Transverse colon (tissue), 4 donors: ENCODE measurements at regions not wholly inside any gene's neighbourhood (a gene's known extent, or its start where the extent isn't known, plus 50 kb on each side); places are given as distances from the start of the nearest gene placed in this dataset.

Experiments used
- DNase-seq: peaks from one replicate; pipeline ENCODE4 v3.0.0-alpha.2; 2019
- H3K27ac ChIP-seq, 4 donors: fragments of 200-600 bp; sonication (generic); 2 replicates each; pipeline ENCODE4 v1.5.1; 2016 to 2018; ENCODE audit warnings: inconsistent platforms in 4 of 4
- H3K27me3 ChIP-seq: fragments of 200-600 bp; sonication (generic); 2 replicates; pipeline ENCODE4 v1.5.1; 2017; ENCODE audit warnings: inconsistent platforms
- H3K36me3 ChIP-seq, 4 donors: fragments of 200-600 bp; sonication (generic); 2 replicates each; pipeline ENCODE4 v1.5.1; 2017 to 2019; ENCODE audit warnings: inconsistent platforms in 4 of 4
- H3K4me1 ChIP-seq, 4 donors: fragments of 200-600 bp; sonication (generic); 2 replicates each; pipeline ENCODE4 v1.5.1; 2017 to 2020; ENCODE audit warnings: inconsistent platforms in 4 of 4
- H3K4me3 ChIP-seq, 4 donors: fragments of 200-600 bp; sonication (generic); 1 replicate in 1 of 4; 2 replicates in 3 of 4; pipeline versions ENCODE4 v1.5.1 to v1.6.1; 2017 to 2019; ENCODE audit warnings: inconsistent platforms in 4 of 4
- H3K9me3 ChIP-seq, 2 donors: fragments of 200-600 bp; sonication (generic); 2 replicates each; pipeline ENCODE4 v1.5.1; 2017 to 2019; ENCODE audit warnings: inconsistent platforms in 2 of 2
- EP300 ChIP-seq: sonication (generic); formaldehyde crosslinking; IDR thresholded peaks from one replicate; pipeline ENCODE4 v1.6.1; 2017; ENCODE audit warnings: antibody characterized with exemption, low read depth
- POLR2A ChIP-seq: fragments of 450-650 bp; IDR thresholded peaks from one replicate; pipeline ENCODE4 v1.6.1; 2016; ENCODE audit warnings: antibody characterized with exemption, mild to moderate bottlenecking, moderate library complexity
- POLR2AphosphoS5 ChIP-seq, 3 donors: sonication (generic); formaldehyde crosslinking; IDR thresholded peaks; one replicate each; pipeline ENCODE4 v1.6.1; 2016; ENCODE audit warnings: antibody characterized with exemption in 3 of 3
- WGBS, 2 donors: methylation state at CpG; one replicate each; pipeline ENCODE4 v1.1.5; 2018; ENCODE audit warnings: low coverage in 1 of 2; 5-methylcytosine and 5-hydroxymethylcytosine counted together
- in situ Hi-C, 4 donors: fragments of 200-750 bp; cut with MboI; loops; one replicate each; pipeline versions ENCODE4 v1.15.0 to v1.15.1; 2017; ENCODE audit warnings: low sequenced_read_pairs in 3 of 4, low pct_ligation_motif_present in 1 of 4, low pct_unique_long_range_greater_than_20kb in 1 of 4
- intact Hi-C: fragments of 100-400 bp; cut with DNase I; formaldehyde crosslinking; loops from one replicate; pipeline ENCODE4 v1.15.1; 2023; ENCODE audit warnings: low total_unique reads
- TF ChIP-seq, protein P1 (sequence below), 5 experiments: fragments of 200-600 bp in 3 of 5; fragments of 450-650 bp in 2 of 5; sonication (generic) in 3 of 5; IDR thresholded peaks; 1 replicate in 2 of 5; 2 replicates in 3 of 5; pipeline ENCODE4 v1.5.1; 2016 to 2017; ENCODE audit warnings: antibody characterized with exemption in 5 of 5, inconsistent platforms in 3 of 5, mild to moderate bottlenecking in 2 of 5, moderate library complexity in 1 of 5

DNA sequence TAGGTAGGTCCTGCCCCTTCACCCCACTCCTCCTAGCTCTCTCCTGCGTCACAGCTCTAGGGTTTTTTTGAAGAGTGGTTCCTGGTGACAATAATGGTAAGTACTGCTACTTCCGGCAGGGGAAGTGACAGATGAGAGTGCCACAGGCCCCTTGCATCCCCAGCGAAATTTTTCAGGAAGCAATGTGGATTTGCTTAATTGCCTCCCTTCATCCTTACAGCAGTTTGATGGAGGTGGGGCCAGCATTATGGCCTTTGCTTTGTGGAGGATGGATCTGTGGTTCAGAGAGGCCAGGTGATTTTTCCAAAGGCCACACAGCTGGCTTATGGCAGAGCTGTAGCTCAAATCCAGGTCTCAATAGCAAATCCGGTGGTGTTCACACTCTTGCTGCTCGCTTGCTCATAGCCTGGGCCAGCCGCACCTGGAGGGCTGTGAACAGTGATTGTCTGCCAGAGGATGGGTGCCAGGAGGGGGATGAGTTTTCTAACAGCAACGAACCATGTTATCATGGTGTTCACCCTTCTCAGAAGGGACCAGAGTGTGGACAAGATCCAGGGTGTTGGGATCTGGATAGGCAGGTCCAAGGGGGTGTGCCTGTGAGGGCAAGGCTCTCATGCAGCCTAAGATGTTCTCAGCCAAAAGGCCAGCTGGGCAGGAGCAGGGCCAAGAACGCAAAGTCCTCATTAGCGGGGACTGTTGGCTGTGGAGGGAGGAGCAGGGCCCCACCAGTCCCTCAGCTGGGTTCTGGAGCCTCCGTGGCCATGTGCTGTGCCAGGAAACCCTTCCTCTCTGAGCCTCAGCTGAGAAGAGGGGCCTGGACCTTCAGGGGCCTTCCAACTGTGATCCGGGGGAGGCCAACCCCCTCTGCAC is 89.0 kb downstream of the EMX2 start:
- Histone ChIP-seq H3K36me3 (no peaks in the 10 kb centered on the region), H3K27me3 (no peaks in the 10 kb centered on the region), H3K4me3 (no peak overlapping the region), H3K9me3 (no peaks in the 10 kb centered on the region), H3K4me1 (no peaks in the 10 kb centered on the region), H3K27ac (no peak overlapping the region)
- in situ Hi-C loops, result no loop called here
- intact Hi-C loops, result no loop called here
- no peak for DNase-seq
- TF ChIP-seq, protein P1, sequence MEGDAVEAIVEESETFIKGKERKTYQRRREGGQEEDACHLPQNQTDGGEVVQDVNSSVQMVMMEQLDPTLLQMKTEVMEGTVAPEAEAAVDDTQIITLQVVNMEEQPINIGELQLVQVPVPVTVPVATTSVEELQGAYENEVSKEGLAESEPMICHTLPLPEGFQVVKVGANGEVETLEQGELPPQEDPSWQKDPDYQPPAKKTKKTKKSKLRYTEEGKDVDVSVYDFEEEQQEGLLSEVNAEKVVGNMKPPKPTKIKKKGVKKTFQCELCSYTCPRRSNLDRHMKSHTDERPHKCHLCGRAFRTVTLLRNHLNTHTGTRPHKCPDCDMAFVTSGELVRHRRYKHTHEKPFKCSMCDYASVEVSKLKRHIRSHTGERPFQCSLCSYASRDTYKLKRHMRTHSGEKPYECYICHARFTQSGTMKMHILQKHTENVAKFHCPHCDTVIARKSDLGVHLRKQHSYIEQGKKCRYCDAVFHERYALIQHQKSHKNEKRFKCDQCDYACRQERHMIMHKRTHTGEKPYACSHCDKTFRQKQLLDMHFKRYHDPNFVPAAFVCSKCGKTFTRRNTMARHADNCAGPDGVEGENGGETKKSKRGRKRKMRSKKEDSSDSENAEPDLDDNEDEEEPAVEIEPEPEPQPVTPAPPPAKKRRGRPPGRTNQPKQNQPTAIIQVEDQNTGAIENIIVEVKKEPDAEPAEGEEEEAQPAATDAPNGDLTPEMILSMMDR (IDR thresholded peaks at IDR 0.05), result no peak
- no peak for TF ChIP-seq POLR2A
- TF ChIP-seq EP300, result no peak
- no peak for TF ChIP-seq POLR2AphosphoS5 (IDR thresholded peaks at IDR 0.05)
- WGBS, 2 donors, result 74 to 75% methylated on average over 3 to 11 of the region's 11 CpGs

DNA sequence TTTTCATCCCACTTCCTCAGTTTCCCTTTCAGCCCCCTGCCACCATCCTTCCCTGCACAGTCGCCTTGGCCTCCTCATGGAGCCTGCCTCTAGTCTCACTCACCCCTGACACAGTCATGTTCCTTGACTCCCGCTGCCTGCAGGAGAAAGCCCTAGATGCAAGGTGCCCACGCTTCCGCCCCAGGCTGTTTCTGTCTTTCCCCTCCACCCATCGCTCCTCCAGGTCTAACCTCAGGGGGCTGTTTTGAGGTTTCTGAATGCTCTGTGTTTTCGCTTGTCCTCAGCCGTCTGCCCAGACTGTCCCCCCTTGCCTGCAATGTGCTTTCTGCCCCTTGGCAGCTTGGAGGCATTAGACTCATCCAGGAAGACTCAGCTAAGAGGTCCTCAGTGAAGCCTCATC is 89.9 kb downstream of the EMX2 start:
- 88 to 95% methylated on average over 6 to 7 of the region's 7 CpGs for WGBS, 2 donors
- no peak for DNase-seq
- no peaks in the 10 kb centered on the region for H3K9me3 ChIP-seq

DNA sequence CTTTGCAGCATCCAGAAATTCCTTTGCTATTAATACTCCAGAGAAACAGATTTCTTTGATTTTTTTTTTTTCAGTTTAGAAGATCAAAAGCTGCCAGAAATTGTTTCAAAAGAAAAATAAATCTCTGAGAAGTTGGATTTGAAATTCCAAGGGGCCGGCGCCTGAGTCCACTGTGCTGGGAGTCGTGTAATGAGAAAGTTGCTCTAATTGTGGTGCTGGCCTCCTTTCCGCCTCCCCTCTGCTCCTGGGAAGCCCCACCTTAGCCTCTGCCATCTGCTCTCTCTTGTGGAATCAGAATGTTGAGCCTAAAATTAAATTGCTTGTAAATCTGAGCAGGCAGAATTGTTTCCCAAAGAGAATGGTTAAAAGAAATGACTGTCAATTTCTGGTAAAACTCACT is 93.3 kb downstream of the EMX2 start:
- H3K4me3 ChIP-seq, result no peak overlapping the region
- no peak overlapping the region for H3K27ac ChIP-seq
- WGBS, 2 donors, result 79 to 82% methylated on average over 4 of the region's 4 CpGs
- no peak for DNase-seq
- no peaks in the 10 kb centered on the region for H3K9me3 ChIP-seq
- no peaks in the 10 kb centered on the region for H3K36me3 ChIP-seq
- in situ Hi-C loops, result no loop called here
- H3K27me3 ChIP-seq, result peaks cover 4% of the 10 kb centered on the region
- TF ChIP-seq POLR2AphosphoS5 (IDR thresholded peaks at IDR 0.05) (no peak), POLR2A (no peak)
- H3K4me1 ChIP-seq, result no peaks in the 10 kb centered on the region
- intact Hi-C loops, result no loop called here

More for the DNA sequence above, 89.9 kb downstream of the EMX2 start:
- Histone ChIP-seq H3K36me3 (no peaks in the 10 kb centered on the region), H3K27me3 (no peaks in the 10 kb centered on the region), H3K27ac (no peak overlapping the region), H3K4me3 (no peak overlapping the region), H3K4me1 (no peaks in the 10 kb centered on the region)
- TF ChIP-seq POLR2A (no peak), POLR2AphosphoS5 (IDR thresholded peaks at IDR 0.05) (no peak), EP300 (no peak)
- TF ChIP-seq, protein P1 (IDR thresholded peaks at IDR 0.05), result no peak
- in situ Hi-C loops, result no loop called here
- intact Hi-C loops, result no loop called here

DNA sequence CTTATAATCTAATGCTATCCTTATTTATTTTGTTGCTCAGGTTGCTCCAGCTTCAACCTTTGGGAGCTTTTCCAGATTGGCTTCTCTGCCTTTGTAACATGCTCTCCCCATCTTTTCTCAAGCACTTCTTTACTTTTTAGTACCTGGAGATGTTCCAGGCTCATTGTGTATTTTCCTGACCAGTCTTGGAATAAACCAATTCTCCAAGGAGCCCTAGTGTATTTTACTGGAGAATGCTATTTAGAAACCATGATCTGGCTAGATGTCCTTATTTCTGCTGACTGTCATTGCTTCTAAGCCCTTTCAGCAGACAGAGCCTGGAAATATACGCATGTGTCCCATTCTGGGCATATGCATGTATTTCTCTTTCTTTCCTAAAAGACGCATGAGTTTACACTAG is 95.7 kb downstream of the EMX2 start:
- no peaks in the 10 kb centered on the region for H3K4me1 ChIP-seq
- H3K9me3 ChIP-seq, result no peaks in the 10 kb centered on the region
- H3K4me3 ChIP-seq, result no peak overlapping the region
- no peak overlapping the region for H3K27ac ChIP-seq
- 82 to 100% methylated on average over 1 to 2 of the region's 2 CpGs for WGBS, 2 donors
- peaks cover 4% of the 10 kb centered on the region for H3K27me3 ChIP-seq
- TF ChIP-seq EP300 (no peak), POLR2AphosphoS5 (IDR thresholded peaks at IDR 0.05) (no peak), POLR2A (no peak)
- TF ChIP-seq, protein P1 (IDR thresholded peaks at IDR 0.05), result no peak
- in situ Hi-C loops (no loop called here), intact Hi-C loops (no loop called here)
- DNase-seq, result no peak
- no peaks in the 10 kb centered on the region for H3K36me3 ChIP-seq
